Endothelial cell of umbilical vein (primary cell): ENCODE measurements at regions not wholly inside any gene's neighbourhood (a gene's known extent, or its start where the extent isn't known, plus 50 kb on each side); places are given as distances from the start of the nearest gene placed in this dataset.

ENCODE experiments used
- BruUV-seq: library from RNA; stranded (reverse); fragments of 400-500 nt; replicated peaks from 2 replicates; lab custom pipeline; 2021; lab: Mats Ljungman, UMichigan
- CTCF ChIA-PET: fragments of 300-600, 350-600 bp; sonication (Branson Sonifier 250); formaldehyde crosslinking; loops from one replicate; lab custom pipeline; 2021; ENCODE audit warnings: antibody characterized with exemption, inconsistent platforms; lab: Charles Lee
- POLR2A ChIA-PET: fragments of 300-600, 350-600 bp; sonication (Branson Sonifier 250); formaldehyde crosslinking; loops from one replicate; lab custom pipeline; 2021; ENCODE audit warnings: antibody characterized with exemption, inconsistent platforms; lab: Charles Lee
- DNase-seq: peaks from one replicate; pipeline ENCODE4 v3.0.0-alpha.2; 2011; ENCODE audit warnings: low read depth, low spot score
- FAIRE-seq: peaks from 2 replicates; lab custom pipeline; 2011; peaks lifted over from hg19 to GRCh38; lab: Jason Lieb, UNC
- H2AFZ ChIP-seq: 2 replicates; pipeline ENCODE4 v1.6.0; 2012; ENCODE audit warnings: low read depth, low read length, control low read depth, inconsistent platforms
- H3K27ac ChIP-seq: 2 replicates; pipeline ENCODE4 v1.5.1; 2011; ENCODE audit warnings: low read depth, mild to moderate bottlenecking, control low read depth, low read length, moderate library complexity; ENCODE audit not compliant: insufficient read depth
- H3K27me3 ChIP-seq, 2 experiments: 2 replicates each; pipeline versions ENCODE4 v1.6.0 to v1.6.1; 2011; ENCODE audit warnings: low read length in 2 of 2, mixed read lengths in 1 of 2; ENCODE audit not compliant: control insufficient read depth in 2 of 2, insufficient read depth in 2 of 2
- H3K36me3 ChIP-seq, 2 experiments: 2 replicates in 1 of 2; 3 replicates in 1 of 2; pipeline ENCODE4 v1.5.1; 2011; ENCODE audit warnings: low read length in 2 of 2, mild to moderate bottlenecking in 1 of 2, moderate library complexity in 1 of 2; ENCODE audit not compliant: control insufficient read depth in 2 of 2, insufficient read depth in 2 of 2; ENCODE audit errors: extremely low read depth in 1 of 2
- H3K4me1 ChIP-seq: 3 replicates; pipeline ENCODE4 v1.5.1; 2011; ENCODE audit warnings: mild to moderate bottlenecking, low read length; ENCODE audit not compliant: control insufficient read depth, insufficient read depth; ENCODE audit errors: extremely low read depth
- H3K4me2 ChIP-seq: 2 replicates; pipeline ENCODE4 v1.6.1; 2011; ENCODE audit warnings: low read length, control low read depth, mixed read lengths; ENCODE audit not compliant: insufficient read depth
- H3K4me3 ChIP-seq, 3 experiments: fragments of 200-600 bp in 1 of 3; sonication (generic), shearing (Covaris generic) in 1 of 3; replicated peaks in 1 of 3; 2 replicates each; pipeline ENCODE4 v1.5.1; 2011 to 2016; ENCODE audit warnings: control low read depth in 3 of 3, low read length in 3 of 3, mild to moderate bottlenecking in 2 of 3, inconsistent platforms in 1 of 3, low read depth in 1 of 3, moderate library complexity in 1 of 3; ENCODE audit not compliant: insufficient read depth in 1 of 3
- H3K79me2 ChIP-seq: 2 replicates; pipeline ENCODE4 v1.6.0; 2012; ENCODE audit warnings: low read length, inconsistent platforms; ENCODE audit not compliant: control insufficient read depth, insufficient read depth
- H3K9ac ChIP-seq: replicated peaks from 2 replicates; pipeline ENCODE3; 2011; ENCODE audit warnings: low read length, control low read depth; ENCODE audit not compliant: insufficient read depth; ENCODE audit errors: extremely low read depth
- H3K9me1 ChIP-seq: replicated peaks from 3 replicates; pipeline ENCODE4 v1.6.0; 2011; ENCODE audit warnings: mild to moderate bottlenecking, low read length; ENCODE audit not compliant: control insufficient read depth, insufficient read depth; ENCODE audit errors: extremely low read depth
- H3K9me3 ChIP-seq: replicated peaks from 2 replicates; pipeline ENCODE4 v1.5.1; 2012; ENCODE audit warnings: low read length, inconsistent platforms; ENCODE audit not compliant: control insufficient read depth, insufficient read depth
- H4K20me1 ChIP-seq: replicated peaks from 2 replicates; pipeline ENCODE3; 2011; ENCODE audit warnings: mild to moderate bottlenecking, low read length; ENCODE audit not compliant: control insufficient read depth, insufficient read depth; ENCODE audit errors: extremely low read depth
- CTCF ChIP-seq, 2 donors: IDR thresholded peaks; 1 replicate in 1 of 2; 2 replicates in 1 of 2; pipeline ENCODE4 v1.5.1; 2011; ENCODE audit warnings: low read length in 2 of 2, mild to moderate bottlenecking in 2 of 2, moderate library complexity in 2 of 2, control low read depth in 1 of 2, inconsistent platforms in 1 of 2, low read depth in 1 of 2; ENCODE audit not compliant: insufficient read depth in 1 of 2; ENCODE audit errors: extremely low read depth in 1 of 2
- EZH2 ChIP-seq: IDR thresholded peaks from 2 replicates; pipeline ENCODE4 v1.6.1; 2012; ENCODE audit warnings: borderline replicate concordance, low read depth, mild to moderate bottlenecking, moderate library complexity, low read length, inconsistent platforms; ENCODE audit not compliant: severe bottlenecking
- FOS ChIP-seq: IDR thresholded peaks from 2 replicates; pipeline ENCODE4 v1.6.1; 2011; ENCODE audit warnings: mild to moderate bottlenecking, low read length, moderate library complexity, borderline replicate concordance; ENCODE audit not compliant: insufficient read depth
- GATA2 ChIP-seq: IDR thresholded peaks from 2 replicates; pipeline ENCODE4 v1.7.0; 2011; ENCODE audit warnings: low read depth, mild to moderate bottlenecking, moderate library complexity, mixed read lengths, low read length; ENCODE audit not compliant: insufficient read length, insufficient read depth
- JUN ChIP-seq: IDR thresholded peaks from 2 replicates; pipeline ENCODE4 v1.6.1; 2011; ENCODE audit warnings: borderline replicate concordance, low read depth; ENCODE audit not compliant: insufficient read length, insufficient read depth
- MAX ChIP-seq: IDR thresholded peaks from 2 replicates; pipeline ENCODE4 v1.6.1; 2011; ENCODE audit not compliant: insufficient read depth, insufficient read length
- MYC ChIP-seq: IDR thresholded peaks from one replicate; pipeline ENCODE4 v1.6.1; 2011; ENCODE audit warnings: mild to moderate bottlenecking, low read depth, low read length
- POLR2A ChIP-seq: IDR thresholded peaks from 2 replicates; pipeline ENCODE4 v1.6.1; 2012; ENCODE audit warnings: low read depth, mild to moderate bottlenecking, control low read depth, low read length
- POLR2AphosphoS5 ChIP-seq: IDR thresholded peaks from 2 replicates; pipeline ENCODE4 v1.6.1; 2012; ENCODE audit warnings: low read depth, mild to moderate bottlenecking, control low read depth, low read length, moderate library complexity; ENCODE audit not compliant: insufficient read depth
- dilution Hi-C: fragments of 300-500 bp; cut with MboI; formaldehyde crosslinking; loops from one replicate; pipeline ENCODE4 v1.15.0; 2019; ENCODE audit warnings: low sequenced_read_pairs; ENCODE audit not compliant: extremely low pct_ligation_motif_present
- intact Hi-C: fragments of 100-400 bp; cut with micrococcal nuclease; formaldehyde crosslinking; loops from one replicate; pipeline ENCODE4 v1.10.0; 2022

GRCh38 chr2:234741976-234742375 lies 209.8 kb upstream of the SH3BP4 start:
- no peaks in the 10 kb centered on the region for H3K4me1 ChIP-seq
- TF ChIP-seq POLR2AphosphoS5 (no peak), FOS (no peak), EZH2 (no peak), MAX (no peak), POLR2A (no peak), JUN (no peak), GATA2 (no peak), MYC (no peak), CTCF (IDR thresholded peaks at IDR 0.05; ENCODE audit: extremely low read depth in 1 of 2, insufficient read depth in 1 of 2, low read depth in 1 of 2, low read length in 2 of 2) (no peak)
- H4K20me1 ChIP-seq, result no peaks in the 10 kb centered on the region
- no peak overlapping the region for H3K4me2 ChIP-seq
- H3K27ac ChIP-seq, result no peak overlapping the region
- peaks cover 0 to 4% of the 10 kb centered on the region in 2 experiments for H3K27me3 ChIP-seq
- H3K9ac ChIP-seq, result no peak overlapping the region
- dilution Hi-C loops (no loop called here), intact Hi-C loops (loop anchor here (10.0 kb wide), 1 partner anchor 187 kb away; no protein-coding TSS in a partner anchor)
- no peak overlapping the region for H2AFZ ChIP-seq
- no TSS peak for BruUV-seq
- no peaks in the 10 kb centered on the region for H3K9me1 ChIP-seq
- DNase-seq (no peak), FAIRE-seq (no peak)
- no peak overlapping the region for H3K4me3 ChIP-seq
- no peaks in the 10 kb centered on the region for H3K36me3 ChIP-seq
- H3K79me2 ChIP-seq, result no peaks in the 10 kb centered on the region
- ChIA-PET CTCF (interaction anchor here (1.3 kb wide), 2 partner anchors 51 to 1004 kb away, joined by 3 read pairs; no protein-coding TSS in a partner anchor), POLR2A (no interaction called here)
- no peaks in the 10 kb centered on the region for H3K9me3 ChIP-seq
